Stimulated activated CD4-positive, alpha-beta T cell treated with anti-CD3 and anti-CD28 coated beads, Interleukin-12 subunit alpha, Interleukin-12 subunit beta, amount 100 ng/mL, for 48 hours (primary cell): ENCODE measurements at regions not wholly inside any gene's neighbourhood (a gene's known extent, or its start where the extent isn't known, plus 50 kb on each side); places are given as distances from the start of the nearest gene placed in this dataset.
"Not testable (repeated sequence)": the region's sequence is repeated elsewhere in the genome, so short reads cannot be mapped to it uniquely, and the experiment has no call there.

Experiments
- DNase-seq, 3 donors: peaks; one replicate each; pipeline ENCODE4 v3.0.0-alpha.2; 2020; ENCODE audit warnings: low read depth in 2 of 3, low spot score in 1 of 3

DNA sequence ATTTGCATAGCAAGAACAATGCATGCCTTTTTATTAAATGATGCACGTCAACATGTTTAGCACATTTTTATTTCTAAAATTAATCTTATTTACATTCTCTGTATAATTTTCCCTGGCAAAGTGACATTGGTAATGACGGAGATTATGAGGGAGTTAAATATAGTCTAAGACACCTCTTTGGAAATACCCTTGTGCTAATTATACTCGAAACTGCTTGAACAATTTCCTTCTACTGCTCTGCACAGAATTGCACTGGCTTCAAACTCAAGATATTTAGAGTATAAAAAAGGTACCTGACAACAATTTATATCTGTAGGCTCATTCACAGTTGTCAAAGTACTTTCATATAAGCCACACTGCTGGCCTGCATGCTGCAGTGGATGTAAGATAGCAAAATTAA lies 602.7 kb downstream of the NXPH1 start:
- no peak for DNase-seq

GRCh38 chr7:9071160-9071762 lies 637.9 kb downstream of the NXPH1 start:
- no peak for DNase-seq

GRCh38 chr7:9075774-9076173 lies 642.4 kb downstream of the NXPH1 start:
- DNase-seq: not testable (repeated sequence)

GRCh38 chr7:9082203-9082602 lies 648.8 kb downstream of the NXPH1 start:
- no peak for DNase-seq

DNA sequence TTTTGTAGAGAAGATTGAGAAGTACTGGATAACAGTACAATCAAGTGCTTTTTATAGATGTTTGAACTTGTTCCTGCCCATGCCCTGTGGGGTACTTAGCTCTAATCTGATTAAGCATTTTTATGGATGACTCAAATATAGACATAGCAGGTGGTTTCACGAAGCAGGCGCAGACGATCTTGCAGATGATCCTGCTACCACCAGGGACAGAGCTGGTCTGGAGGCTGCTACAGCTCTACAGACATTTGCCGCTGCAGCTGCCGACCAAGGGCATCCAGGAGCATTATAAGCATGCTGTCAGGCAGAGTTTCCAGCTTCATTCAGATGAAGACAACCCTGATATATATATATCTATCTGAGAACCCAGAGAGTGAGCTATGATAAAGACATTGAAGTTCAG lies 650.4 kb downstream of the NXPH1 start:
- no peak for DNase-seq

DNA sequence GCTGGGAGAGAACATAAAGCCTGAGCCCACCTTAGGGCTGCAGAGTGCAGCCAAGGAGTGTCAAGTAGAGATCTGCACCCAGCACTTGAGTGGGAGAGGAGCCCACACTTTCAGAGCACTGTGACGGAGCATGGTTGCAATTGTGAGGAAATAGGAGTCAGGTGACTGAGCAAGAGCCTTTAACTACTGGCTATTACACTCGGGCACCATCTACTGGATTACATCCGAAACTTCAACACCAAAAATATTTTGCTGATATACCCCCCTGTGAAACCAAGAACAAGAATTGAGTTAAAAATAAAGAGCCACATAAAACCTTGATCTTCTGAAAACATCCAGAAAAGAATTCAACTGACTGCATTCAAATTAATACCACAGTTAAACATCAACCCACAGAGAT lies 657.9 kb downstream of the NXPH1 start:
- DNase-seq: no peak

DNA sequence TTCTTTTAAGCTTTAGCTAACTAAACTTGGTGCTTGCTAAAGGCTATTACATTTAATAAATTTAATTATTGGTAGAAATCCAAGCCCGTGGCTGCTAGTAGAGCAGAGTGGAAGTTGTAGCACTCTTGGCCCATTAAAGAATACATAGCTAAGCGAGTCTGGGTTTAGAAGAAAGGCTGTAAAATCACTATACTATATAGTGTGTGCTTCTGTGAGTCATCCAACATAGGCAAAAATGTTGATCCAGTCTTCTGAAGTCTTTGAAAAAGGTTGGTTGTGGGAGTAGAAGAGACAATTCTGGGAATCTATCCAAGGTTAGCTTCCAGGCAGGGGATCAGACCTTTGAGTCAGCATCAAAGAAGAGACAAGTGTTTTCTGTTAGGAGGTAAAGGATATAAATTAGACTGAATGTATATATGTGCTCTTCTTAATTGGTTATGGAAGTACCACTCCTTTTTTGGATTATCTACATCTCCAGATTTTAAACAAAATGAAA lies 664.2 kb downstream of the NXPH1 start:
- DNase-seq: no peak

DNA sequence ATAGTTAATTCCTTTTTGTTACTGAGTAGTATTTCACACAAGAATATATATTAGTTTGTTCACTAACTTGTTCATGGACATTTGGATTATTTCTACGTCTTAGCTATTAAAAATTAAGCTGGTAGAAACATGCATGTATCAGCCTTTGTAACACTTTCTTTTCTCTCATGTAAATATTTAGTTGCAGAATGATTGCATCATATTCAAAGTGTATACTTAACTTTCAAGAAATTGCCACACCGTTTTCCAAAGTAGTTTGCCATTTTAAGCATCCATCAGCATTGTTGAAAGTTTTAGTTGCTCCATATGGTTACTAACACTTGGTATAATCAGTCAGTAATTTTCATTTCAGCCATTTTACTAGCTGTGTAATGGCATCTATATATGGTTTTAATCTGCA lies 666.9 kb downstream of the NXPH1 start:
- no peak for DNase-seq

- DNase-seq: no peak
Observed at GRCh38 chr7:9102846-9103245, 669.4 kb downstream of the NXPH1 start.

DNA sequence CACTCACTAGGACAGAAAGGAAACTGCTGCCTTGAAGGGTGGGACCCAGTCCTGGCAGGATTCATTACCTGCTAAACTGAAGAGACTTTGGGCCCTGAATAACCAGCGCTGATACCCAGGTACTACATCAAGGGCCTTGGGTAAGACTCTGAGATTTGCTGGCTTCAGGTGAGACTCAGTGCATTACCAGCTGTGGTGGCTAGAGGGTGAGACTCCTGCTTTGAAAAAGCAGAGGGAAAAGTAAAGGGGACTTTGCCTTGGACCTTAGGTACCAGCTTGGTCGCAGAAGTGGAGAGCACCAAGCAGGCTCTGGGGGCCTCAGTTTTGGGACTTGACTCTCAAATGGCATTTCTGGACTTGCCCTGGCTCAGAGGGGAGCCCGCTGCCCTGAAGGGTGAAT lies 673.3 kb downstream of the NXPH1 start:
- no peak for DNase-seq

- no peak for DNase-seq
Observed at GRCh38 chr7:9120331-9120730, 686.9 kb downstream of the NXPH1 start.

DNA sequence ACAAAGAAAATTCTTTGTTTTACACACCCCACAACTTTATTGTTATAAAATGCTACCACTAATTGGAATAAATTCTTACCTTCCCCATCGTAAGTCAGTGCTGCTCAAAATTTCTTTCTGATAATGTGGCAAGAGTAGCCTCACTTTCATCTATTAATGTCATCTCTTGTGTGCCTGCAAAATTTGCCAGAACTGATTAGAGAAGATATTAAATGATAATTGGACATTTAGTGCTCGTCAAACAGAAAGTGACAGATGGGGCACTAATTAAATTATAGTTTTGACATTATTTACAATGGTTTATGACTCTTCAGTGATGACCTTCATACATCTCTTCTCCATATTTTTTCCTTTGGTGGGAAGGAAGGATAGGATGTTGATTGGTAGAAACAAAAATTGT lies 690.9 kb downstream of the NXPH1 start:
- no peak for DNase-seq

- DNase-seq: no peak
Observed at GRCh38 chr7:9125246-9125645, 691.8 kb downstream of the NXPH1 start.

- DNase-seq: no peak
Observed at GRCh38 chr7:9127901-9128300, 694.5 kb downstream of the NXPH1 start.

DNA sequence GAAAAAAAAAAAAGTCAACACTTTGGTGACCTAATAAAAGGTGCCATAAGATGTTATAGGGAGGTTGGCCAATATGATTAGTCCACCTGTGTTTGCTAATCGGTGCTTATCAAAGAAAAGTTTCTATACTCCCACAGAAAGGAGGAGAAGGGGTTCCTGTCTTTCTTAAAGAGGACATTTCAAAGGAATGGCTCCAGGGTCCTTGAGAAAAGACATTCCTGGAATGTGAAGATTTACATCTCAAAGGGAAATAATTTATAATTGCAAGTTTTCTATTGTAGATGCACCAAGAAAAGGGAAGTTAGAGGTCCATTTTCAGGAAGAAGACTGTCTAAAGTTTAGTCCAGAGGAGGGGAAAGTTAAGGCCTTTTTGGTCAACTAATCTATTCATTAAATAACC lies 715.3 kb downstream of the NXPH1 start:
- DNase-seq: no peak

- no peak for DNase-seq
Observed at GRCh38 chr7:9149499-9150082, 716.2 kb downstream of the NXPH1 start.

DNA sequence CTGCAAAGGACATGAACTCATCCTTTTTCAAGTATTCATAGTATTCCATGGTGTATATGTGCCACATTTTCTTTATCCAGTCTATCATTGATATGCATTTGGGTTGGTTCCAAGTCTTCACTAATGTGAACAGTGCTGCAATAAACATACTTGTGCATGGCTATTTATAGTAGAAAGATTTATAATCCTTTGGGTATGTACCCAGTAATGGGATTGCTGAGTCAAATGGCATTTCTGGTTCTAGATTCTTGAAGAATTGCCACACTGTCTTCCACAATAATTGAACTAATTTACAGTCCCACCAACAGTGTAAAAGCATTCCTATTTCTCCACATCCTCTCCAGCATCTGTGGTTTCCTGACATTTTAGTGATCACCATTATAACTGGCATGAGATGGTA lies 730.3 kb downstream of the NXPH1 start:
- DNase-seq: not testable (repeated sequence)

GRCh38 chr7:9175871-9176270 lies 742.5 kb downstream of the NXPH1 start:
- no peak for DNase-seq

DNA sequence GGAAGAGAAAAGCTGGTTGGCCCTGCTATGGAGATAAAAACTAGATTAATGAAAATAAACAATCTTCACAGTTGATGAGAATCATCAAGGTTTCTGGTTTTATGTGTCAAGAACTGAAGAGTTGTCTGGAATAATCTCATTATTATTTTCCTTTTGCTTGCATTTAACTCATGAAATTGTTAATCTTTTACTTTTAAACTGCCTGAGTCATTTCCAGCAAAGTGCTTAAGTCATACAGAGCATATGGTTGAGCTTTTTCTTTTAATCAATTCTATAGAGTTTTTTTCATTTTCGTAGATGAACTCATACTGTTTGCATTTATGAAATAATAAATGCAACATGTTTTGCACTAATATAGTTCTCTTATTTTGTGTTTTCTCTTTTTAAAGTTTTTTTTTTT lies 747.9 kb downstream of the NXPH1 start:
- no peak for DNase-seq

DNA sequence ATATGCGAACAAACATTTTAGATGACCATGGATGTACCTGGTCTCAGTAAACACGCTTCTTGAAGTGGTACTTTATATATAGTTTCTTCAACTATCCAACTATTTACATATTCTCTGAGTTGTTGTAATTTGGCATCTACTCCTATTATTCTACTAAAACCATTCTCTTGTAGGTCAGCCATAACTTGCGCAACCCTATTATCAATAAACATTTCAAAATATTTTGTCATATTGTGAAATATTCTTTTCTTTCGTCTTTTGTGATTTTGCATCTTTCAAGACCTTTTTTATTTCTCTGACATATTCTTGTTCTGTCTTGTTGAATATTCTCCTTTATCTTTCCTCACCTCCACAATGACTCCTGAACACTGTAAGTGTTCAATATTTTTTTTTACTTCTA lies 753.3 kb downstream of the NXPH1 start:
- no peak for DNase-seq

DNA sequence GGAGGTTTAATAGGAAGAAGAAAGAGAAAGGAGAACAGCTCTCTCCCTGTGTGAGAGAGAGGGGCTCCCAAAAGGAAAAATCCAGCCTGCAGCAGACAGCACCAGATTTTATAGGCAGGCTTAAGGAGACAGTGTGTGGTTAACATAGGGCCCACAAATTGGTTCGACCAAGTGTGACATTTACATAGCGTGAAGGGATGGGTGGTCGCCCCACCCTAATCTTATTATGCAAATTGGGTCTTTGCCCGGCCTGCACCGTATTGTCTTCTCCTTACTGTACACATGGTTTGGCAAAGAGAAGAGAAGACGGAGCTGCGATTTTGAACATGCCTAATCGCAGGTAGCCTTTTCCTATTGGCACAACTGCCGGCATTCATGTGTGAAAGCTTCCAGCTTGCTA lies 756.3 kb downstream of the NXPH1 start:
- DNase-seq: no peak

GRCh38 chr7:9192969-9193368 lies 759.6 kb downstream of the NXPH1 start:
- DNase-seq: no peak

DNA sequence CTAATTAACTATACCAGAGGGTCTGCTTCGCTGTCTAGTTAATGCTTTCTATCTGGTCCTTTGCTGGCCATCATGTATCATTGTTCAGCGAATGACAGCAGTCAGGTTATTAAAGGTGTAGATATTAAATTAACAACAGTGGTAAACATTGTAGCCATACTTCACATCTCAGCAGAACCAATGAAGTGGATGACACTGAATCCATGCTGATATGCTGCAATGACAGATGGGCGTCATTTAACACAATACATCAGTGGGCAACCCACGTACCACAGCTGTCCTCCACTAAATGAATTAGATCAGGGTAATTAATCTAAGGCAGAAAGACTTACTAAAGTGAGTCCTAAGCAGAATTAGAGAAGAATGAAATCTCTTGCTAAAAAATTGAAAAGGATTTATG lies 767.2 kb downstream of the NXPH1 start:
- DNase-seq: no peak
